GM19395 (cell line): ENCODE measurements at regions not wholly inside any gene's neighbourhood (a gene's known extent, or its start where the extent isn't known, plus 50 kb on each side); places are given as distances from the start of the nearest gene placed in this dataset.
A peak's percentile ranks its signal among the peaks of the same experiment; 100 is the strongest.

Experiments used
- ATAC-seq: cut with Tn5 transposase; IDR thresholded peaks from one replicate; pipeline ENCODE4 v1.9.1; 2021; ENCODE audit warnings: mild to moderate bottlenecking, moderate library complexity; ENCODE audit not compliant: unreplicated experiment

GRCh38 chr3:40642812-40643211, 118.1 kb downstream of the ZNF621 start:
- no peak for ATAC-seq

- ATAC-seq, result no peak
These were observed 121.1 kb downstream of the ZNF621 start for GRCh38 chr3:40645883-40646282.

- ATAC-seq, result no peak
These were observed 124.6 kb downstream of the ZNF621 start for GRCh38 chr3:40649346-40649745.

GRCh38 chr3:40652072-40652471, 127.3 kb downstream of the ZNF621 start:
- no peak for ATAC-seq

- no peak for ATAC-seq
These were observed 128.2 kb downstream of the ZNF621 start for GRCh38 chr3:40653001-40653400.

- ATAC-seq, result no peak
These were observed 129.1 kb downstream of the ZNF621 start for GRCh38 chr3:40653878-40654277.

GRCh38 chr3:40655551-40655950, 130.8 kb downstream of the ZNF621 start:
- no peak for ATAC-seq

- ATAC-seq, result no peak
These were observed 132.9 kb downstream of the ZNF621 start for GRCh38 chr3:40657623-40658022.

- ATAC-seq, result no peak
These were observed 133.5 kb downstream of the ZNF621 start for GRCh38 chr3:40658305-40658704.

- ATAC-seq, result no peak
These were observed 135.8 kb downstream of the ZNF621 start for GRCh38 chr3:40660554-40660953.

GRCh38 chr3:40661284-40661683, 136.5 kb downstream of the ZNF621 start:
- no peak for ATAC-seq

GRCh38 chr3:40663280-40663679, 138.5 kb downstream of the ZNF621 start:
- ATAC-seq, result no peak

- no peak for ATAC-seq
These were observed 144.4 kb downstream of the ZNF621 start for GRCh38 chr3:40669176-40669575.

GRCh38 chr3:40672861-40673260, 148.1 kb downstream of the ZNF621 start:
- ATAC-seq, result no peak

- ATAC-seq, result no peak
These were observed 152.6 kb downstream of the ZNF621 start for GRCh38 chr3:40677321-40677720.

GRCh38 chr3:40677749-40678148, 153.0 kb downstream of the ZNF621 start:
- no peak for ATAC-seq

- ATAC-seq, result no peak
These were observed 154.5 kb downstream of the ZNF621 start for GRCh38 chr3:40679290-40679689.

GRCh38 chr3:40680685-40681657, 156.2 kb downstream of the ZNF621 start:
- peak; percentile 56 for ATAC-seq

- no peak for ATAC-seq
These were observed 156.9 kb downstream of the ZNF621 start for GRCh38 chr3:40681658-40682055.

- ATAC-seq, result no peak
These were observed 165.1 kb downstream of the ZNF621 start for GRCh38 chr3:40689837-40690236.

- ATAC-seq, result no peak
These were observed 166.1 kb downstream of the ZNF621 start for GRCh38 chr3:40690749-40691451.

GRCh38 chr3:40691452-40691861, 166.7 kb downstream of the ZNF621 start:
- no peak for ATAC-seq
